Prostate gland (tissue), 2 donors: ENCODE measurements at regions not wholly inside any gene's neighbourhood (a gene's known extent, or its start where the extent isn't known, plus 50 kb on each side); places are given as distances from the start of the nearest gene placed in this dataset.

ENCODE experiments used
- POLR2A ChIP-seq: fragments of 450-650 bp; IDR thresholded peaks from one replicate; pipeline ENCODE4 v1.6.1; 2016; ENCODE audit warnings: antibody characterized with exemption, mild to moderate bottlenecking
- TF ChIP-seq, protein P1 (sequence below), 4 experiments: fragments of 200-600 bp in 2 of 4; fragments of 450-650 bp in 2 of 4; sonication (generic) in 2 of 4; IDR thresholded peaks; 1 replicate in 3 of 4; 2 replicates in 1 of 4; pipeline ENCODE4 v1.5.1; 2016 to 2019; ENCODE audit warnings: antibody characterized with exemption in 4 of 4, mild to moderate bottlenecking in 2 of 4, moderate library complexity in 2 of 4

DNA sequence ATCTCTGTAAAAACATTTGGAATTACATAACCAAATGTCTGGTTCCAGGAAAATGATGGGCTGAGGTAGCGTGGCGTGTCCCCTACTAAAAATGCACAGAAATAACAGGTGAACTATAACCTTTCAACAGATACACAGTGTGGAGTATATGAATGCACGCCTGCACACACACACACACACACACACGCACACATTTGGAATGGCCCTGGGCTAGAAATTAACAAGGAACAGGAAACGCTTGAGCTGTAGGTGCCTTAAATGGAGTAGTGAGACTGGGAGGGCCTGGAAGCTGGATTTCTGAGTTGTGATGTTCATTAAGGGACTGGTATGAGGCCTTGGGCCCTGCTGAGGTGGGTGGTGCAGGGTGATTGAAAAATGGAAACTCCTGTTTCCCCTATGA is 246.5 kb upstream of the C1orf174 start:
- no peak for TF ChIP-seq POLR2A
- TF ChIP-seq, protein P1, sequence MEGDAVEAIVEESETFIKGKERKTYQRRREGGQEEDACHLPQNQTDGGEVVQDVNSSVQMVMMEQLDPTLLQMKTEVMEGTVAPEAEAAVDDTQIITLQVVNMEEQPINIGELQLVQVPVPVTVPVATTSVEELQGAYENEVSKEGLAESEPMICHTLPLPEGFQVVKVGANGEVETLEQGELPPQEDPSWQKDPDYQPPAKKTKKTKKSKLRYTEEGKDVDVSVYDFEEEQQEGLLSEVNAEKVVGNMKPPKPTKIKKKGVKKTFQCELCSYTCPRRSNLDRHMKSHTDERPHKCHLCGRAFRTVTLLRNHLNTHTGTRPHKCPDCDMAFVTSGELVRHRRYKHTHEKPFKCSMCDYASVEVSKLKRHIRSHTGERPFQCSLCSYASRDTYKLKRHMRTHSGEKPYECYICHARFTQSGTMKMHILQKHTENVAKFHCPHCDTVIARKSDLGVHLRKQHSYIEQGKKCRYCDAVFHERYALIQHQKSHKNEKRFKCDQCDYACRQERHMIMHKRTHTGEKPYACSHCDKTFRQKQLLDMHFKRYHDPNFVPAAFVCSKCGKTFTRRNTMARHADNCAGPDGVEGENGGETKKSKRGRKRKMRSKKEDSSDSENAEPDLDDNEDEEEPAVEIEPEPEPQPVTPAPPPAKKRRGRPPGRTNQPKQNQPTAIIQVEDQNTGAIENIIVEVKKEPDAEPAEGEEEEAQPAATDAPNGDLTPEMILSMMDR (IDR thresholded peaks at IDR 0.05) = no peak
